Skin of body (tissue), 1 donor: ENCODE measurements at regions not wholly inside any gene's neighbourhood (a gene's known extent, or its start where the extent isn't known, plus 50 kb on each side); places are given as distances from the start of the nearest gene placed in this dataset.
"Not testable (repeated sequence)": the region's sequence is repeated elsewhere in the genome, so short reads cannot be mapped to it uniquely, and the experiment has no call there.

Experiments used
- DNase-seq: peaks from one replicate; lab custom pipeline; 2025; lab: John Stamatoyannopoulos, UW

GRCh38 chr6:6811128-6812009, 222.8 kb downstream of the LY86 start:
- DNase-seq, result peak; percentile 41

- no peak for DNase-seq
Observed at GRCh38 chr6:6812427-6812826, 223.9 kb downstream of the LY86 start.

GRCh38 chr6:6815732-6816131, 227.2 kb downstream of the LY86 start:
- no peak for DNase-seq

- DNase-seq, result no peak
Observed at GRCh38 chr6:6816716-6817115, 228.2 kb downstream of the LY86 start.

GRCh38 chr6:6818078-6818639, 229.6 kb downstream of the LY86 start:
- no peak for DNase-seq

GRCh38 chr6:6820641-6821238, 232.2 kb downstream of the LY86 start:
- DNase-seq, result no peak

- DNase-seq, result no peak
Observed at GRCh38 chr6:6821639-6822261, 233.2 kb downstream of the LY86 start.

- DNase-seq, result no peak
Observed at GRCh38 chr6:6823030-6823429, 234.5 kb downstream of the LY86 start.

- DNase-seq, result no peak
Observed at GRCh38 chr6:6823568-6824224, 235.2 kb downstream of the LY86 start.

GRCh38 chr6:6824381-6824780, 235.9 kb downstream of the LY86 start:
- DNase-seq, result no peak

GRCh38 chr6:6825193-6825784, 236.8 kb downstream of the LY86 start:
- DNase-seq, result no peak

- no peak for DNase-seq
Observed at GRCh38 chr6:6826095-6826901, 237.8 kb downstream of the LY86 start.

- no peak for DNase-seq
Observed at GRCh38 chr6:6826961-6827360, 238.4 kb downstream of the LY86 start.

- DNase-seq, result no peak
Observed at GRCh38 chr6:6829872-6830685, 241.6 kb downstream of the LY86 start.

- DNase-seq, result not testable (repeated sequence)
Observed at GRCh38 chr6:6830686-6831063, 242.2 kb downstream of the LY86 start.

- DNase-seq, result no peak
Observed at GRCh38 chr6:6832439-6832838, 243.9 kb downstream of the LY86 start.

- no peak for DNase-seq
Observed at GRCh38 chr6:6834356-6835222, 246.1 kb downstream of the LY86 start.

GRCh38 chr6:6835223-6835503, 246.6 kb downstream of the LY86 start:
- DNase-seq, result no peak
